GM12892 (cell line): ENCODE measurements at regions not wholly inside any gene's neighbourhood (a gene's known extent, or its start where the extent isn't known, plus 50 kb on each side); places are given as distances from the start of the nearest gene placed in this dataset.

Experiments used
- POLR2A ChIP-seq: IDR thresholded peaks from 2 replicates; pipeline ENCODE4 v1.6.1; 2011; ENCODE audit warnings: low read depth, low read length, control low read depth
- POLR2AphosphoS5 ChIP-seq: IDR thresholded peaks from 2 replicates; pipeline ENCODE4 v1.6.1; 2011; ENCODE audit warnings: low read depth, low read length, control low read depth
- TAF1 ChIP-seq: IDR thresholded peaks from 2 replicates; pipeline ENCODE4 v1.6.1; 2011; ENCODE audit warnings: low read depth, mild to moderate bottlenecking, control low read depth, low read length, borderline replicate concordance

GRCh38 chr22:35197886-35198285, 59.4 kb upstream of the HMGXB4 start:
- TF ChIP-seq TAF1 (no peak), POLR2A (no peak), POLR2AphosphoS5 (no peak)
